Anterior cingulate cortex (tissue), 58 donors: ENCODE measurements at regions not wholly inside any gene's neighbourhood (a gene's known extent, or its start where the extent isn't known, plus 50 kb on each side); places are given as distances from the start of the nearest gene placed in this dataset.

Experiments
- DNase-seq, 58 donors: peaks; one replicate each; lab custom pipeline; 2025; lab: John Stamatoyannopoulos, UW

- DNase-seq: no peak
These were observed 435.7 kb upstream of the CADM1 start for GRCh38 chr11:115939731-115940421.

GRCh38 chr11:115939104-115939730 is 435.0 kb upstream of the CADM1 start:
- no peak for DNase-seq

DNA sequence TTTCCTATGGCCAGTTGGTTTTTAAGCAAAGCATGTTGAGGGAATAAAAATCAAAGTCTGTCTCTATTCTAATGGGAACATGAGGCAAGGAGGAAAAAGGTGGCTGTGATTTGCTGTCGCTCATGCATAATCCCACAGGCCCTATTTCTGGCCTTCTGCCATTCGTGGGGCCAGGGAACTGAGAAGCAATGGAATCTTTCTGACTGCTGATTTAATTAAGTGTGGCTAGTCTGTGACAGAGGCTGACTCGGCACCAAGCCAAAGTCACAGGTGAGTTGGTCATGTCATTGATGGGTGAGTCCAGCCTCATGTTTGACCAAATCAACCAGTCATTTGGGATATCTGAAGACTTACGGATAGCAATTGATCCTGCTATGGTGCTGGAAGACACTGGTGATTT is 429.3 kb upstream of the CADM1 start:
- DNase-seq: no peak

GRCh38 chr11:115931548-115932083 is 427.4 kb upstream of the CADM1 start:
- DNase-seq: no peak

GRCh38 chr11:115930886-115931547 is 426.8 kb upstream of the CADM1 start:
- DNase-seq: no peak

DNA sequence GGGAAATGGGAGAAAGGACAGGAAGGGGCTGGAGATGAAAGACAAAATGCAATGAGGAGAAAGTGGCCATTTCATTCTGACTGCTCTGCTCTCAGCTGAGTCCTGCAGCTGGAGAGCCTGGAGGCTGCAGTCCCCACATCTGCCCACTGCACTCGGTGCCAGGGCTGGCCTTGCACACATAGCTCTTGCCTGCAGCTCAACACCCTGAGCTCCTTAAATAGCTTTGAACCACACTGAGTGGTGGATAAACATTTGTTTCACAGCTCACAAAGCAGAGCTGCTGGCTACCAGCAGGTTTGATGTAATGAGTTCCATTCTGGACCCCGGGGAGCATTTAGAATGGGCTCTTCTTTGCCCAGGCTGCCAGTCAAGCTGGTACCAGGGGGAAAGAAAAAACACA is 426.1 kb upstream of the CADM1 start:
- peak in 23 of 58 donors; percentile 5 to 39 (median 13) for DNase-seq

- DNase-seq: no peak
These were observed 425.5 kb upstream of the CADM1 start for GRCh38 chr11:115929618-115930129.

GRCh38 chr11:115928811-115929210 is 424.6 kb upstream of the CADM1 start:
- no peak for DNase-seq

DNA sequence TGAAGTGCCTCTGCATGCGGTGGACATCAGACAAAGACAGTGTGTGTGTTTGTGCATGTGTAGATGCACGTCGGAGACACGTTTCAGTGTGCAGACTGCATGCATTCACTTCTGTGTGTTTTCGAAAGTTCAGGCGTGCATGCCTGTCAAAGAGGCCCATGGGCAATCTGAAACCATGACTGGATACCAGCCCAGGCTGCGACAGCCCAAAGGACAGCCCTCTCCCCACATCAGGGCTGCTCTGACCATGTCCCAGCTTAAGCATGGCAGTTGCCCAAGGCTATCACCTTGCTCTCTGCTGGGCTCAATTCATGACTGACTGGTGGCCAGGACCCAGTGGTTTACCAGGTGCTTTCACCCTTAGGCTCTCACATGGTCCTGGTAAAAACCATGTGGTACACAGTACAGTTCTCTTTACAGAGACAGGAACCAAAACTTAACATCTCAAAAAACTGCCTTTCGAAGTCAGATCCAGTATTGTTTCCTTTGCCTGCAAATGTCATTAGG is 423.7 kb upstream of the CADM1 start:
- no peak for DNase-seq

- no peak for DNase-seq
These were observed 422.4 kb upstream of the CADM1 start for GRCh38 chr11:115926601-115927000.

DNA sequence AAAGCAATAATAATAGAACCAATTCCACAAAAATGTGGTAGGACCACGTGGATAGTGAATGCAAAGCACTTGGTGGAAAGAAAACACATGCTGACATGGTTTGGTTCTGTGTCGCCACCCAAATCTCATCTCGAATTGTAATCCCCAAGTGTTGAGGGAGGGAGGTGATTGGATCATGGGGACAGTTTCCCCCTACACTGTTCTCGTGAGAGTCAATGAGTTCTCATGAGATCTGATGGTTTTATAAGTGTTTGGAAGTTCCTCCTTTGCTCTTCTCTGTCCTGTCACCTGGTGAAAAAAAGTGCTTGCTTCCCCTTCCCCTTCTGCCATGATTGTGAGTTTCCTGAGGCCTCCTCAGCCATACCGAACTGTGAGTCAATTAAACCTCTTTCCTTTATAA is 421.9 kb upstream of the CADM1 start:
- DNase-seq: no peak

GRCh38 chr11:115925568-115926090 is 421.4 kb upstream of the CADM1 start:
- DNase-seq: no peak

DNA sequence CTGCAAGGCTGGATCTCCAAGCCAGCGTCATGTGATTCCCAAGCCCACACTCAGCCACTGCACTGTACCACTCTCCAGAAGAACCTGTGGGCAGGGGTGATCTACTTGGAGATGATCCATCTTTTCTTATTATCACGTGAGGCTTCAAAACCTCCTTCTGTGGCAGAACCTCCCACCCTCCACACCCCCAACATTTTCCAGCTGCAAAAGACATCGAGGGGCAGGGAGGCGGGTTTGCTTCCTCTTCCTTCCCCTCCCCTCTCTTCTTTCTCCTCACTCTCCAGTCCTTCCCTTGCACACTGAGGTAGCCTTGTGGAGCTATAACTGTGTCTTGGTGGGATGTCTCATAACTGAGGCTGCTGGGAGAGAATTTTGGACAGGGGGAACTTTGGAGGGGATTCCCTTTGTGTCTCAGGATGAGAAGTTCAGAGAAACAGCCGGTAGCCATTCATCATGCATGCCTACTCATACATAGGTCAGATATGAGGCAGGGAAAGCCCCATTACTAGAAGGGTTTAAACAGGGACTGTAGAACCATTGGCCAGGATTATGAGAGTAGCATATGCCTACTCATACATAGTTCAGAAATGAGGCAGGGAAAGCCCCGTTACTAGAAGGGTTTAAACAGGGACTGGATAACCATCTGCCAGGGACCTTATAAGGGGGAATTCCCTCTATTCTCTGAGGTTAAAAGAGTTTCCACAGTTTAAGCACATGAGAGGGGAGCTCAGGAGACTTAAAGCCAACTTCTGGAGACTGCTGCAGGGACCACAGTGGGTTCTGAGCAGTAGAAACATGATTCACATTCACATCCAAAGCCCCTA is 420.7 kb upstream of the CADM1 start:
- DNase-seq: no peak

DNA sequence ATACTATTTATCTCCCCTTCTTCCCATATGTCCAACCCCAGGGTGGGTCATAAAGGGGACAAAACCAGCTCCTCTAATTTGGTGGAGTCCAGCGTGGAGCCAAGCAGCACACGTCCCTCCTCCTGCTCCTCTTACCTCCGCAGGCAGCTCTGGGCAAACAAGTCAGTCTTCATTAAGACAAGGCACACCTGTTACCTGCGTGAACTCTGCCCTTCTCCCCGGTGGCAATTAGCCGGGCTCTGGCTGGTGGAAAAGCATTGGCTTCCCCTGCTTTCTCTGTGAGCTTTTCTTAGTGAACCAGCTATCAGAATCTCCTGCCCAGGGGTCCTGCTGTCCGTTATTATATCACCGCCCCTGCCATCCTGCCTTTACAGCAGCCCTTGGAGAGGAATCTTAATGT is 418.7 kb upstream of the CADM1 start:
- DNase-seq: no peak

- DNase-seq: no peak
These were observed 417.8 kb upstream of the CADM1 start for GRCh38 chr11:115921986-115922385.

- no peak for DNase-seq
These were observed 417.3 kb upstream of the CADM1 start for GRCh38 chr11:115921540-115921939.

GRCh38 chr11:115920841-115921480 is 416.7 kb upstream of the CADM1 start:
- no peak for DNase-seq

GRCh38 chr11:115920092-115920461 is 415.9 kb upstream of the CADM1 start:
- DNase-seq: no peak

DNA sequence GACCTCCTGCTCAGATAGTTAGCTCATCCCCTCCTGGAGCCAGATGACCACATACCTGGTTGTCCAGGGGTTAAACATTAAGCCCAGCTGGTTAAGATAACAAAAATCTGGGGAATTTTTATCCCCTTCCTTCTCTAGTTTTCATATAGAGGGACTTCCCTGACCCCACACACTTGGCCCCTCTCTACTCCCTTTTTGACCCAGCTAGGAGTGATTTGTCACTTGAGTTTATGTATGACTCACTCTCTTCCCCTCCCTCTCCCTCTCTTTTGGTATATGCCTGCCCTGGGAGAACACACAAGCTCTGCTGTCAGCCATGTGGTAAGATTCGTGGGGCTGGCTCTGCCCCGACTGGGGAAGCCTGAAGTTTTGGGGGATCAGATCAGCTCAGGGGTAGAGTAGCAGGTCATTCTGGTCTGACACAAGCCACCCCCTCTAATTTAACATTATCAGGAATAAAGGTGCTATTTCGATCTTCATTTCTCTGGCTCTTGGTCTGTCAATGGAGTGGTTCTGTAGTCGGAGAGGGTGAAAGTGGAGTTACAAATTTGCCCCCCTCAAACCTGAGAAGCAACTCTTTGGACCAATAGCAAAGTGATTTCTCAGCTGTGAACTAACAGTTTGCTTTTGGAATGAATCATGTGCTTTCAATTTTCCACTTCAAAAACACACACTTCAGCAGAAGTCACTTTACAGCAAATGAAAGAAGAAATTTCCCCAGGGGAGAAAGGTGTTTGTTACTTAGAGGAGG is 415.3 kb upstream of the CADM1 start:
- no peak for DNase-seq
